Transverse colon (tissue), 4 donors: ENCODE measurements at regions not wholly inside any gene's neighbourhood (a gene's known extent, or its start where the extent isn't known, plus 50 kb on each side); places are given as distances from the start of the nearest gene placed in this dataset.

Experiments
- DNase-seq: peaks from one replicate; pipeline ENCODE4 v3.0.0-alpha.2; 2019
- H3K27ac ChIP-seq, 4 donors: fragments of 200-600 bp; sonication (generic); 2 replicates each; pipeline ENCODE4 v1.5.1; 2016 to 2018; ENCODE audit warnings: inconsistent platforms in 4 of 4
- H3K27me3 ChIP-seq: fragments of 200-600 bp; sonication (generic); 2 replicates; pipeline ENCODE4 v1.5.1; 2017; ENCODE audit warnings: inconsistent platforms
- H3K36me3 ChIP-seq, 4 donors: fragments of 200-600 bp; sonication (generic); 2 replicates each; pipeline ENCODE4 v1.5.1; 2017 to 2019; ENCODE audit warnings: inconsistent platforms in 4 of 4
- H3K4me1 ChIP-seq, 4 donors: fragments of 200-600 bp; sonication (generic); 2 replicates each; pipeline ENCODE4 v1.5.1; 2017 to 2020; ENCODE audit warnings: inconsistent platforms in 4 of 4
- H3K4me3 ChIP-seq, 4 donors: fragments of 200-600 bp; sonication (generic); 1 replicate in 1 of 4; 2 replicates in 3 of 4; pipeline versions ENCODE4 v1.5.1 to v1.6.1; 2017 to 2019; ENCODE audit warnings: inconsistent platforms in 4 of 4
- H3K9me3 ChIP-seq, 2 donors: fragments of 200-600 bp; sonication (generic); 2 replicates each; pipeline ENCODE4 v1.5.1; 2017 to 2019; ENCODE audit warnings: inconsistent platforms in 2 of 2
- CTCF ChIP-seq, 5 experiments: fragments of 200-600 bp in 3 of 5; fragments of 450-650 bp in 2 of 5; sonication (generic) in 3 of 5; IDR thresholded peaks; 1 replicate in 2 of 5; 2 replicates in 3 of 5; pipeline ENCODE4 v1.5.1; 2016 to 2017; ENCODE audit warnings: antibody characterized with exemption in 5 of 5, inconsistent platforms in 3 of 5, mild to moderate bottlenecking in 2 of 5, moderate library complexity in 1 of 5
- EP300 ChIP-seq: sonication (generic); formaldehyde crosslinking; IDR thresholded peaks from one replicate; pipeline ENCODE4 v1.6.1; 2017; ENCODE audit warnings: antibody characterized with exemption, low read depth
- POLR2A ChIP-seq: fragments of 450-650 bp; IDR thresholded peaks from one replicate; pipeline ENCODE4 v1.6.1; 2016; ENCODE audit warnings: antibody characterized with exemption, mild to moderate bottlenecking, moderate library complexity
- POLR2AphosphoS5 ChIP-seq, 3 donors: sonication (generic); formaldehyde crosslinking; IDR thresholded peaks; one replicate each; pipeline ENCODE4 v1.6.1; 2016; ENCODE audit warnings: antibody characterized with exemption in 3 of 3
- whole genome bisulfite sequencing, 2 donors: methylation state at CpG; one replicate each; pipeline ENCODE4 v1.1.5; 2018; ENCODE audit warnings: low coverage in 1 of 2; 5-methylcytosine and 5-hydroxymethylcytosine counted together
- in situ Hi-C, 4 donors: fragments of 200-750 bp; cut with MboI; loops; one replicate each; pipeline versions ENCODE4 v1.15.0 to v1.15.1; 2017; ENCODE audit warnings: low sequenced_read_pairs in 3 of 4, low pct_ligation_motif_present in 1 of 4, low pct_unique_long_range_greater_than_20kb in 1 of 4
- intact Hi-C: fragments of 100-400 bp; cut with DNase I; formaldehyde crosslinking; loops from one replicate; pipeline ENCODE4 v1.15.1; 2023; ENCODE audit warnings: low total_unique reads

- Histone ChIP-seq H3K4me3 (no peak overlapping the region), H3K27ac (no peak overlapping the region), H3K4me1 (no peaks in the 10 kb centered on the region), H3K27me3 (no peaks in the 10 kb centered on the region), H3K9me3 (peaks cover 0 to 2% of the 10 kb centered on the region in 2 donors), H3K36me3 (no peaks in the 10 kb centered on the region)
- DNase-seq = no peak
- WGBS, 2 donors = 84 to 92% methylated on average over 4 of the region's 4 CpGs
- intact Hi-C loops = no loop called here
- in situ Hi-C loops = no loop called here
- TF ChIP-seq POLR2A (no peak), POLR2AphosphoS5 (IDR thresholded peaks at IDR 0.05) (no peak), EP300 (no peak), CTCF (IDR thresholded peaks at IDR 0.05) (no peak)
Observed at GRCh38 chr4:177163532-177163931, 146.1 kb upstream of the NEIL3 start.

- WGBS, 2 donors = 65 to 66% methylated on average over 5 of the region's 5 CpGs
Observed at GRCh38 chr4:177171588-177171987, 138.1 kb upstream of the NEIL3 start.

GRCh38 chr4:177175473-177175872 lies 134.2 kb upstream of the NEIL3 start:
- Histone ChIP-seq H3K4me1 (no peaks in the 10 kb centered on the region), H3K36me3 (no peaks in the 10 kb centered on the region), H3K9me3 (no peaks in the 10 kb centered on the region), H3K4me3 (no peak overlapping the region), H3K27me3 (no peaks in the 10 kb centered on the region), H3K27ac (no peak overlapping the region)
- intact Hi-C loops (no loop called here), in situ Hi-C loops (no loop called here)
- 88 to 93% methylated on average over 3 of the region's 3 CpGs for WGBS, 2 donors
- no peak for DNase-seq
- no peak for TF ChIP-seq EP300
- no peak for TF ChIP-seq POLR2AphosphoS5 (IDR thresholded peaks at IDR 0.05)
- TF ChIP-seq CTCF (IDR thresholded peaks at IDR 0.05) = no peak
- TF ChIP-seq POLR2A = no peak

More at GRCh38 chr4:177171588-177171987, 138.1 kb upstream of the NEIL3 start:
- Histone ChIP-seq H3K27me3 (no peaks in the 10 kb centered on the region), H3K4me3 (no peak overlapping the region), H3K36me3 (no peaks in the 10 kb centered on the region), H3K27ac (no peak overlapping the region), H3K4me1 (no peaks in the 10 kb centered on the region), H3K9me3 (peaks cover 0 to 3% of the 10 kb centered on the region in 2 donors)
- no peak for DNase-seq
- TF ChIP-seq EP300 (no peak), POLR2A (no peak), POLR2AphosphoS5 (IDR thresholded peaks at IDR 0.05) (no peak), CTCF (IDR thresholded peaks at IDR 0.05) (no peak)
- intact Hi-C loops (no loop called here), in situ Hi-C loops (no loop called here)

- intact Hi-C loops (no loop called here), in situ Hi-C loops (no loop called here)
- no peaks in the 10 kb centered on the region for H3K27me3 ChIP-seq
- no peaks in the 10 kb centered on the region for H3K36me3 ChIP-seq
- H3K4me3 ChIP-seq = no peak overlapping the region
- peak overlapping the region; percentile 3 to 37 (median 32) for H3K27ac ChIP-seq
- H3K9me3 ChIP-seq = no peaks in the 10 kb centered on the region
- DNase-seq = no peak
- no peaks in the 10 kb centered on the region for H3K4me1 ChIP-seq
- 22% methylated on average over 1 of the region's 1 CpG; no CpG with 5 or more reads in 1 of the 2 donors for WGBS, 2 donors
- peak in 2 of 3 donors; percentile 62 to 68 for TF ChIP-seq POLR2AphosphoS5 (IDR thresholded peaks at IDR 0.05)
- TF ChIP-seq CTCF (IDR thresholded peaks at IDR 0.05) = no peak
- no peak for TF ChIP-seq EP300
Observed at GRCh38 chr4:177177541-177178081, 132.1 kb upstream of the NEIL3 start.
